SU-DHL-6 (cell line): ENCODE measurements at regions not wholly inside any gene's neighbourhood (a gene's known extent, or its start where the extent isn't known, plus 50 kb on each side); places are given as distances from the start of the nearest gene placed in this dataset.

ENCODE experiments used
- EZH2phosphoT487 ChIP-seq: fragments of 200-600 bp; sonication (generic), shearing (Covaris generic); conservative IDR thresholded peaks from 2 replicates; pipeline ENCODE4 v1.6.1; 2018; ENCODE audit warnings: mild to moderate bottlenecking, antibody characterized with exemption, low read length, moderate library complexity, mixed read lengths
- TF ChIP-seq, protein P1 (sequence below): fragments of 200-600 bp; sonication (generic); IDR thresholded peaks from one replicate; pipeline ENCODE4 v1.5.1; 2017; ENCODE audit warnings: antibody characterized with exemption, mild to moderate bottlenecking, low read length, moderate library complexity; ENCODE audit not compliant: insufficient read depth, poor library complexity, severe bottlenecking

DNA sequence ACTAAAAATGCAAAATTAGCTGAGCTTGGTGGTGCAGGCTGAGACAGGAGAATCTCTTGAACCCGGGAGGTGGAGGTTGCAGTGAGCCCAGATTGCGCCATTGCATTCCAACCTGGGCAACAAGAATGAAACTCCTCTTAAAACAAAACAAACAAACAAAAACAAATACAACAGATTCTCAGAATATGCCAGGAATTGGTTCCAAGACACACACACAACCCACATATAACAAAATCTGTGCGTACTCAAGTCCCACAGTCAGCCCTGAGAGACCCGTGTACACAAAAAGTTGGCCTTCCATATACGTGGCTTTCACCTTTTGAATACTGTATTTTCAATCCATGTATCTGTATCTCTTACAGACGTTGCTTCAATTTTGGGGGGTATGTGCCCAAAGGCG, 98.9 kb upstream of the MARCKS start:
- TF ChIP-seq, protein P1, sequence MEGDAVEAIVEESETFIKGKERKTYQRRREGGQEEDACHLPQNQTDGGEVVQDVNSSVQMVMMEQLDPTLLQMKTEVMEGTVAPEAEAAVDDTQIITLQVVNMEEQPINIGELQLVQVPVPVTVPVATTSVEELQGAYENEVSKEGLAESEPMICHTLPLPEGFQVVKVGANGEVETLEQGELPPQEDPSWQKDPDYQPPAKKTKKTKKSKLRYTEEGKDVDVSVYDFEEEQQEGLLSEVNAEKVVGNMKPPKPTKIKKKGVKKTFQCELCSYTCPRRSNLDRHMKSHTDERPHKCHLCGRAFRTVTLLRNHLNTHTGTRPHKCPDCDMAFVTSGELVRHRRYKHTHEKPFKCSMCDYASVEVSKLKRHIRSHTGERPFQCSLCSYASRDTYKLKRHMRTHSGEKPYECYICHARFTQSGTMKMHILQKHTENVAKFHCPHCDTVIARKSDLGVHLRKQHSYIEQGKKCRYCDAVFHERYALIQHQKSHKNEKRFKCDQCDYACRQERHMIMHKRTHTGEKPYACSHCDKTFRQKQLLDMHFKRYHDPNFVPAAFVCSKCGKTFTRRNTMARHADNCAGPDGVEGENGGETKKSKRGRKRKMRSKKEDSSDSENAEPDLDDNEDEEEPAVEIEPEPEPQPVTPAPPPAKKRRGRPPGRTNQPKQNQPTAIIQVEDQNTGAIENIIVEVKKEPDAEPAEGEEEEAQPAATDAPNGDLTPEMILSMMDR, result no peak
- TF ChIP-seq EZH2phosphoT487, result no peak
